GM23248 (cell line): ENCODE measurements at regions not wholly inside any gene's neighbourhood (a gene's known extent, or its start where the extent isn't known, plus 50 kb on each side); places are given as distances from the start of the nearest gene placed in this dataset.

ENCODE experiments used
- EZH2 ChIP-seq: fragments of 200-600 bp; sonication (generic); IDR thresholded peaks from 2 replicates; pipeline ENCODE4 v1.6.1; 2018; ENCODE audit warnings: antibody characterized with exemption, mild to moderate bottlenecking; ENCODE audit not compliant: insufficient read depth, poor library complexity, severe bottlenecking
- EZH2phosphoT487 ChIP-seq: fragments of 200-600 bp; sonication (generic); IDR thresholded peaks from 2 replicates; pipeline ENCODE4 v1.6.1; 2018; ENCODE audit warnings: antibody characterized with exemption, moderate library complexity, mild to moderate bottlenecking, low read depth; ENCODE audit not compliant: insufficient read depth

DNA sequence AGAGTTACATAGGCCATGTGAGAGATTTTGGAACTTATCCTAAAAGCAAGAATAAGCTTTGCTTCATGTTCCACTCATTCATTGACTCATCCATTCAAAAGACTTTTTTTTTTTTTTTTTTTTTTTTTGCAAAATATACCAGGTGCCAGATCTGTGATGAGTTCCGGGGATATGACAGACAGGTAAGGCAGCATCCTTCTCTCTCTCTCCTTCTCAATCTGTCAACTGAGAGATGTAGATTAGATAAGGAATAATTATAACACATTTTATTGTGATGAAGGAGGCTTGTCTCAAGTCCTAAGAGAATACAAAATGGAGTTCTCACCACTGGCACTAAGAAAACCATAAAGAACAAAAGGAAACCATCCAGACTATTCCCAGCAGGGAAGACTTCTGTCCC is 190.2 kb upstream of the CPEB2 start:
- TF ChIP-seq EZH2: no peak
- no peak for TF ChIP-seq EZH2phosphoT487
